Hepatocyte (in vitro differentiated cells): ENCODE measurements at regions not wholly inside any gene's neighbourhood (a gene's known extent, or its start where the extent isn't known, plus 50 kb on each side); places are given as distances from the start of the nearest gene placed in this dataset.

ENCODE experiments used
- DNase-seq: peaks from one replicate; pipeline ENCODE4 v3.0.0-alpha.2; 2016; ENCODE audit warnings: low spot score
- H2AFZ ChIP-seq: fragments of 200-600 bp; sonication (generic); 2 replicates; pipeline ENCODE4 v1.6.0; 2016; ENCODE audit warnings: antibody characterized with exemption, mild to moderate bottlenecking
- H3K27ac ChIP-seq: fragments of 200-600 bp; sonication (generic); 2 replicates; pipeline ENCODE4 v1.5.1; 2016; ENCODE audit warnings: mild to moderate bottlenecking
- H3K27me3 ChIP-seq: fragments of 200-600 bp; sonication (generic); 2 replicates; pipeline ENCODE4 v1.6.1; 2016
- H3K36me3 ChIP-seq: fragments of 200-600 bp; sonication (generic); replicated peaks from 2 replicates; pipeline ENCODE4 v1.5.1; 2016; ENCODE audit warnings: low read depth; ENCODE audit not compliant: insufficient read depth
- H3K4me1 ChIP-seq: fragments of 200-600 bp; sonication (generic); 2 replicates; pipeline ENCODE4 v1.5.1; 2016; ENCODE audit warnings: mild to moderate bottlenecking, moderate library complexity; ENCODE audit not compliant: insufficient read depth
- H3K4me2 ChIP-seq: fragments of 200-600 bp; sonication (generic); 2 replicates; pipeline ENCODE4 v1.6.0; 2016
- H3K4me3 ChIP-seq: fragments of 200-600 bp; sonication (generic); 2 replicates; pipeline ENCODE4 v1.5.1; 2016; ENCODE audit warnings: mild to moderate bottlenecking
- H3K79me2 ChIP-seq: fragments of 200-600 bp; sonication (generic); 2 replicates; pipeline ENCODE4 v1.6.0; 2017; ENCODE audit warnings: mild to moderate bottlenecking
- H3K9me2 ChIP-seq: fragments of 200-600 bp; sonication (generic); replicated peaks from 2 replicates; pipeline ENCODE4 v1.6.0; 2017; ENCODE audit warnings: mild to moderate bottlenecking; ENCODE audit not compliant: insufficient read depth
- H3K9me3 ChIP-seq: fragments of 200-600 bp; sonication (generic); 2 replicates; pipeline ENCODE4 v1.5.1; 2016; ENCODE audit warnings: low read depth, mild to moderate bottlenecking
- H4K20me1 ChIP-seq: fragments of 200-600 bp; sonication (generic); 2 replicates; pipeline ENCODE4 v1.6.0; 2016; ENCODE audit warnings: mild to moderate bottlenecking; ENCODE audit not compliant: insufficient read depth, poor library complexity, severe bottlenecking
- CTCF ChIP-seq: fragments of 200-600 bp; sonication (generic); IDR thresholded peaks from 2 replicates; pipeline ENCODE4 v1.5.1; 2016; ENCODE audit warnings: antibody characterized with exemption, mild to moderate bottlenecking; ENCODE audit not compliant: poor library complexity
- EZH2 ChIP-seq: fragments of 200-600 bp; sonication (generic); IDR thresholded peaks from 2 replicates; pipeline ENCODE4 v1.6.1; 2016; ENCODE audit warnings: antibody characterized with exemption, mild to moderate bottlenecking, borderline replicate concordance
- EZH2phosphoT487 ChIP-seq: fragments of 200-600 bp; sonication (generic); IDR thresholded peaks from one replicate; pipeline ENCODE4 v1.6.1; 2018; ENCODE audit warnings: antibody characterized with exemption, mild to moderate bottlenecking, low read depth, moderate library complexity; ENCODE audit not compliant: unreplicated experiment, severe bottlenecking
- WGBS: methylation state at CpG from one replicate; pipeline ENCODE4 v1.1.6; 2016; ENCODE audit warnings: low lambda C conversion rate; ENCODE audit errors: missing lambda C conversion rate; 5-methylcytosine and 5-hydroxymethylcytosine counted together

GRCh38 chr1:218967836-218968235 is 205.8 kb upstream of the LYPLAL1 start:
- Histone ChIP-seq H3K4me3 (no peak overlapping the region), H3K4me2 (no peak overlapping the region), H3K27me3 (no peaks in the 10 kb centered on the region), H3K36me3 (no peaks in the 10 kb centered on the region), H4K20me1 (no peaks in the 10 kb centered on the region), H2AFZ (no peak overlapping the region), H3K9me2 (no peaks in the 10 kb centered on the region), H3K27ac (no peak overlapping the region), H3K4me1 (peaks cover 9% of the 10 kb centered on the region), H3K9me3 (no peaks in the 10 kb centered on the region), H3K79me2 (no peaks in the 10 kb centered on the region)
- DNase-seq: no peak
- 80% methylated on average over 2 of the region's 2 CpGs for WGBS
- TF ChIP-seq EZH2 (no peak), EZH2phosphoT487 (no peak), CTCF (no peak)

GRCh38 chr1:218969006-218969405 is 204.7 kb upstream of the LYPLAL1 start:
- DNase-seq: no peak
- TF ChIP-seq EZH2phosphoT487 (no peak), EZH2 (no peak), CTCF (no peak)
- Histone ChIP-seq H3K27ac (peak overlapping the region; percentile 17), H3K9me2 (no peaks in the 10 kb centered on the region), H4K20me1 (no peaks in the 10 kb centered on the region), H3K36me3 (no peaks in the 10 kb centered on the region), H3K9me3 (no peaks in the 10 kb centered on the region), H3K4me1 (peaks cover 9% of the 10 kb centered on the region), H3K27me3 (no peaks in the 10 kb centered on the region), H2AFZ (no peak overlapping the region), H3K79me2 (no peaks in the 10 kb centered on the region), H3K4me3 (no peak overlapping the region), H3K4me2 (no peak overlapping the region)
- 92% methylated on average over 1 of the region's 1 CpG for WGBS

GRCh38 chr1:218970397-218970990 is 203.2 kb upstream of the LYPLAL1 start:
- H3K4me2 ChIP-seq: no peak overlapping the region
- H3K4me1 ChIP-seq: peaks cover 9% of the 10 kb centered on the region
- H2AFZ ChIP-seq: no peak overlapping the region
- no peaks in the 10 kb centered on the region for H3K27me3 ChIP-seq
- H3K36me3 ChIP-seq: no peaks in the 10 kb centered on the region
- no peaks in the 10 kb centered on the region for H3K9me2 ChIP-seq
- no peak for DNase-seq
- TF ChIP-seq EZH2 (no peak), EZH2phosphoT487 (no peak), CTCF (no peak)
- H3K9me3 ChIP-seq: no peaks in the 10 kb centered on the region
- H3K4me3 ChIP-seq: no peak overlapping the region
- WGBS: 93% methylated on average over 6 of the region's 6 CpGs
- H3K79me2 ChIP-seq: no peaks in the 10 kb centered on the region
- no peaks in the 10 kb centered on the region for H4K20me1 ChIP-seq
- peak overlapping the region; percentile 36 for H3K27ac ChIP-seq

GRCh38 chr1:218971156-218971555 is 202.5 kb upstream of the LYPLAL1 start:
- H3K27ac ChIP-seq: peak overlapping the region; percentile 36
- DNase-seq: peak; percentile 33
- 75% methylated on average over 1 of the region's 1 CpG for WGBS
- no peak for TF ChIP-seq EZH2phosphoT487
- no peak for TF ChIP-seq EZH2
- no peak for TF ChIP-seq CTCF
- no peak overlapping the region for H3K4me3 ChIP-seq
- no peaks in the 10 kb centered on the region for H4K20me1 ChIP-seq
- H3K27me3 ChIP-seq: no peaks in the 10 kb centered on the region
- peaks cover 9% of the 10 kb centered on the region for H3K4me1 ChIP-seq
- no peaks in the 10 kb centered on the region for H3K79me2 ChIP-seq
- H3K9me3 ChIP-seq: no peaks in the 10 kb centered on the region
- H3K9me2 ChIP-seq: no peaks in the 10 kb centered on the region
- H3K36me3 ChIP-seq: no peaks in the 10 kb centered on the region
- no peak overlapping the region for H2AFZ ChIP-seq
- no peak overlapping the region for H3K4me2 ChIP-seq
